Neural progenitor cell (in vitro differentiated cells): ENCODE measurements at regions not wholly inside any gene's neighbourhood (a gene's known extent, or its start where the extent isn't known, plus 50 kb on each side); places are given as distances from the start of the nearest gene placed in this dataset.

Source experiments
- CTCF ChIP-seq: fragments of 200-600 bp; sonication (generic); IDR thresholded peaks from 2 replicates; pipeline ENCODE4 v1.5.1; 2017; ENCODE audit warnings: antibody characterized with exemption, mild to moderate bottlenecking
- EZH2 ChIP-seq: fragments of 200-600 bp; sonication (generic); IDR thresholded peaks from 2 replicates; pipeline ENCODE4 v1.6.1; 2017; ENCODE audit warnings: antibody characterized with exemption, mild to moderate bottlenecking, moderate library complexity
- EZH2phosphoT487 ChIP-seq: fragments of 200-600 bp; sonication (generic); IDR thresholded peaks from 2 replicates; pipeline ENCODE4 v1.6.1; 2017; ENCODE audit warnings: antibody characterized with exemption

GRCh38 chr4:83846193-83846830 lies 310.4 kb downstream of the GPAT3 start:
- TF ChIP-seq EZH2 (no peak), CTCF (no peak), EZH2phosphoT487 (no peak)
